Astrocyte of the spinal cord (primary cell): ENCODE measurements at regions not wholly inside any gene's neighbourhood (a gene's known extent, or its start where the extent isn't known, plus 50 kb on each side); places are given as distances from the start of the nearest gene placed in this dataset.
A peak's percentile ranks its signal among the peaks of the same experiment; 100 is the strongest.

Experiments used
- DNase-seq: peaks from one replicate; pipeline ENCODE4 v3.0.0; 2011; ENCODE audit warnings: low read depth, low spot score
- H3K4me3 ChIP-seq: 2 replicates; pipeline ENCODE4 v1.5.1; 2011; ENCODE audit warnings: low read depth, mild to moderate bottlenecking, low read length, moderate library complexity
- CTCF ChIP-seq: IDR thresholded peaks from 2 replicates; pipeline ENCODE4 v1.5.1; 2012; ENCODE audit warnings: low read depth, mild to moderate bottlenecking, low read length, inconsistent platforms
- in situ Hi-C: cut with HindIII; loops from 2 replicates; pipeline ENCODE4 v1.10.0; 2017; ENCODE audit warnings: low sequenced_read_pairs

DNA sequence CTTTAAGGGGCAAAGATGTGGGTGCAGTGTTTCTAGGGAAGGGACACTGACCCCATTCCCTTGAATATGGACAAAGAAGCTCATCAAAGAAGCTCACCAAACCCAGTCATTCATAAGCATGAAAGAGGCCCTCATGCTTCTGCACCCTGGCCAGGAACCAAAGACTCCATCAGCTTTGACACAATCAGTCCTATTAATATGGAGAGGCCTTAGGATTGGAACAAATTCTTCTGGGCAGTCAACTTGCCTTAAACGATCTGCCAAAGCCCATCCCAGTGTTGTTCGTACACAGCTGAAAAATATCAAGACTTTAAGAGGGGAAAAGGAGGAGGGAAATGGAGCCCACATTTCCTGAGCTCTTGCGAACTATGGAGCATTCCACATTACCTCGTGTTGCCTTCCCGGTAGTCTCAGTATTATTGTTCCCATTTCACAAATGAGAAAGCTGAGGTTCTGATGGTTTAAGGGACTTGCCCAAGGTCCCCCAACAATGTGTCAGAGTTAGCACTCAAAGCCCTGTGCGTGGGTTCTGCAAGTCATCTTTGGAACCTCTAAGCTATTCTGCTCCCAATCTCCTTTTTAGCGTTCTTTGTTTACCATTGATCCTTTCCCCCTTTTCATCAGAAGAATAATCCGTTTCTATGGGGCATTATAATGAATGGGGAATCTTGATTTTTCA, 161.9 kb downstream of the ZBTB18 start:
- in situ Hi-C loops, result no loop called here
- H3K4me3 ChIP-seq, result no peak overlapping the region
- TF ChIP-seq CTCF, result no peak
- DNase-seq, result no peak

GRCh38 chr1:244214009-244214967, 163.2 kb downstream of the ZBTB18 start:
- no peak for TF ChIP-seq CTCF
- peak; percentile 99 for DNase-seq
- H3K4me3 ChIP-seq, result no peak overlapping the region
- in situ Hi-C loops, result no loop called here

DNA sequence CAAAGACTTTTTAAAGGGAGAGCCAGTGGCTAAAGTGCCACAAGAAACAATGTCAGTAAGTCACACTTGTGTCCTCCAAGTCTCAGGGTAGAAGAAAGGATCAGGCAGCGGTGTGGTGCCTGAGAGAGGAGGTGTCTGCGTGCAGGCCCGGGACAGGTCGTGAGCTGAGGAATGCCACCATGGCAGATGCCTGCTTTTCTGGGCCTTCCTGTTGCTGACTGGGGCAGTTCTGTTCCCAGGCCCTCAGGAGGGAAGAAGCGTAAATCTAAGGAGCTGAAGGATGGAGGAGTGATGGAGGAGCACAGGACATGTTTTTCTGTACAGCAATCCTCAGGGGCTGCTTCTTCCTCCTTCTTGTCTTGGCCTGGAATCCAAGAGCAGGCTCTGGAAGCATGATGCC, 165.8 kb downstream of the ZBTB18 start:
- in situ Hi-C loops, result no loop called here
- TF ChIP-seq CTCF, result no peak
- no peak overlapping the region for H3K4me3 ChIP-seq
- no peak for DNase-seq

- DNase-seq, result no peak
- no peak overlapping the region for H3K4me3 ChIP-seq
- TF ChIP-seq CTCF, result no peak
- in situ Hi-C loops, result no loop called here
These were observed 166.6 kb downstream of the ZBTB18 start for GRCh38 chr1:244217711-244218110.

DNA sequence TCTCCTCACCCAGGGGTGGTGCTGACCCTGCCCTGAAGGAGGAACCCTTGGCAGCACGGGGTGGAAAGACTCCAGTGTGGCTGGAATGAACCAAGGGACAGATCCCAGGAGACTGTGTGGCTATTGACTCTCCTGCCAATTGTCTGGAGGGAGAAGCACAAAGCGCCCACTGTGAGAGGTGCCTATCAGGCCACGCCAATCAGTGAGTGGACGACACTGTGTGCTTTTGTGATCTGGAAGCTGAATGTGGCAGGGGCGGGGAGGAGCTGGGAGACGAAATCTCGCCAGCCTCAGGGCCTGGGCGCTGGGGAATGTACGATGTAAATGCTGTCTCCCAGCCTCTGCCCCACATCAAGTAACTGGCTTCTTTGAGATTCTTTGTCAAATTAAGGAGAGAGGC, 167.1 kb downstream of the ZBTB18 start:
- no peak for TF ChIP-seq CTCF
- DNase-seq, result no peak
- in situ Hi-C loops, result no loop called here
- no peak overlapping the region for H3K4me3 ChIP-seq

DNA sequence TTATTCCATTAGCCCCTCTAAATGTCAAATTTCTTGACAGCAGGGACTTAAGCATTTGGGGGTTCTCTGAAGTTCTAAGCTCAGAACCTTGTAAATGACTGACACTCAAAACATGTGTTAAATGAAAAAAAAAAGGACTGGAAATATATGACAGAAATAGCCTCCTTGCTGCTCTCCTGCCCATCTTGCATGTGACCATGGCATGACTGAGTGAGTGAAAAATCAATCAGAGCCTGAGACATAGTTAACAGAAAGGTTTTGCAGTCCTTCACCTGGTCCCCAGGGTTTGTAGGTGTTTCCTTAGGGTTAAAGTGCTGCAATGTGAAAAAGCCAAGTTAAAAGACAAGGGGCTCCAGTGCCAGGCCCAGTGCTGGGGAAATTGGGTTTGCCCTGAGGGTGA, 168.1 kb downstream of the ZBTB18 start:
- TF ChIP-seq CTCF, result no peak
- H3K4me3 ChIP-seq, result no peak overlapping the region
- DNase-seq, result no peak
- in situ Hi-C loops, result no loop called here
